ENCODE measurements at regions not wholly inside any gene's neighbourhood (a gene's known extent, or its start where the extent isn't known, plus 50 kb on each side); places are given as distances from the start of the nearest gene placed in this dataset.

DNA sequence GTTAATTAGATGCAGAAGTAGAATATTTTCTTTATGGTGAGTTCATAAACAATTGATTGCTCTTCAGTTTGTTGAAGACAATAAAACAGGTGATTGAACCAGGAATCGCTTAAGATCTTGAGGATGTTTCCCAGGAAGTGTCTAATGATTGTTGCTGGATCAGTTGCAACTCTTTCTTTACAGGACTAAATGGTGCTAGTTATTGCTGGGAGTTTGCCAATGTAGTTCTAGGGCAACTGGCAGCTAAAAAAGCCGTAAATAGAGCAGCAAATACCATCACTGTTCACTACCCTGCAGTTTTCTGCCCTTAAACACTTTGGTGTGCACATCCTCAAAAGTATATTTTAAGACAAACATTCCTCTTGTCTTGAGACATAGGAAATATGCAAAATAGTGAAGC is 119.2 kb upstream of the ANK3 start:
- ChIA-PET POLR2A (ENCODE audit: low non-redundant PET) (no interaction called here), CTCF (no interaction called here)
- no peak for DNase-seq (ENCODE audit: low spot score)
- TF ChIP-seq CTCF (conservative IDR thresholded peaks at IDR 0.05; ENCODE audit: low read depth): no peak
- no peak overlapping the region for H3K27ac ChIP-seq

DNA sequence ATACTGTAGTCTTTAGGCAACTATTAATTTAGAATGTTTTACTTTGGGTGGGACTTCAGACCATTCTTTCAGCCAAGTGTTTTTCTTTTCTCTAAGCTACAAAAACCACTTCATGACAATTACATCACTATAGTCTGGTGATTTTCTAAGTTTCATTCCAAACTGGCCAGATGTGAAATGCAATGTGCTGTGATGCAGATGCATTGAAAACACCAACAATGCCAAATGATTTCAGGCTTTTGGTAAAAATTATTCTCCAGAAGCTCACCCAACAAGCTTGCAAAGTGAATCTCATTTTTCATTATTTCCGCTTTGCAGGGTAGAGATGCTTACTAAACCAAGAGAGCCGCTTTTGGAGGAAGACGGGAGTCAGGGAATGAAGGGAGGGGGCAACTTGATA is 118.4 kb upstream of the ANK3 start:
- DNase-seq (ENCODE audit: low spot score): no peak
- H3K27ac ChIP-seq: no peak overlapping the region
- POLR2A ChIA-PET (ENCODE audit: low non-redundant PET): no interaction called here
- TF ChIP-seq CTCF (conservative IDR thresholded peaks at IDR 0.05; ENCODE audit: low read depth): no peak
- CTCF ChIA-PET: no interaction called here

DNA sequence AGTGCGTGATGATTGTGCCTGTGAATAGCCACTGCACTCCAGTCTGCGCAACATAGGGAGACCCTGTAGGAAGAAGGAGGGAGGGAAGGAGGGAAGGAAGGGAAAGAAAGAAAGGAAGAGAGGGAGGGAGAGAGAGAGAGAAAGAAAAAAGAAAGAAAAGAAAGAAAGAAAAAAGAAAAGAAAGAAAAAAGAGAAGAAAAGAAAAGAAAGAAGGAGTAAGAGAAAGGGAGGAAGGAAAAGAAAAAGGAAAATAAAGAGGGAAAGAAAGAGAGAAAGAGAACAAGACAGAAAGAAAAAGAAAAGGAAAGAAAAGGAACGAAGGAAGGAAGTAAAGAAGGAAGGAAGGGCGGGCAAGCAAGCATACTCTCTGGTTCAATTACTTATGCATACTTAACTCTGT is 112.9 kb upstream of the ANK3 start:
- TF ChIP-seq CTCF (conservative IDR thresholded peaks at IDR 0.05; ENCODE audit: low read depth): no peak
- POLR2A ChIA-PET (ENCODE audit: low non-redundant PET): no interaction called here
- no peak overlapping the region for H3K27ac ChIP-seq
- no peak for DNase-seq (ENCODE audit: low spot score)
- CTCF ChIA-PET: no interaction called here

DNA sequence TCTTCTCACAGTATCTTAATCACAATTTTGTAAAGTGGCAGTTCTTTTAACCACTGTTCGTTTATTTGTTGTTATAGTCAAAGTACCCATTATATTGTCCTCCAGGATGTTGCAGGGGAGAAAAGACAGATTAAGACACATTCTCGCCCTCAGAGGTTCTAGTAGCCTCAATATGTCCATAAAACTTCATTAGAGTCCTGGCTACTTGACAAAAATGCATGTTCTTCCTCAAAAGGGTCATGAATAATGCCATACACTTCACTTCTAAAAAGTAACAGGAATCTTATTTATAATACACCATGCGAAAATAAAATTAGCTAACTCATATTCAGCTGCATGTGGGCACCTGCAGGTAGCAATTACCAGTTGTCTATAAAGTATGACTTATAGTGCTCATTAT is 109.3 kb upstream of the ANK3 start:
- DNase-seq (ENCODE audit: low spot score): no peak
- POLR2A ChIA-PET (ENCODE audit: low non-redundant PET): no interaction called here
- CTCF ChIA-PET: no interaction called here
- H3K27ac ChIP-seq: no peak overlapping the region
- no peak for TF ChIP-seq CTCF (conservative IDR thresholded peaks at IDR 0.05; ENCODE audit: low read depth)

DNA sequence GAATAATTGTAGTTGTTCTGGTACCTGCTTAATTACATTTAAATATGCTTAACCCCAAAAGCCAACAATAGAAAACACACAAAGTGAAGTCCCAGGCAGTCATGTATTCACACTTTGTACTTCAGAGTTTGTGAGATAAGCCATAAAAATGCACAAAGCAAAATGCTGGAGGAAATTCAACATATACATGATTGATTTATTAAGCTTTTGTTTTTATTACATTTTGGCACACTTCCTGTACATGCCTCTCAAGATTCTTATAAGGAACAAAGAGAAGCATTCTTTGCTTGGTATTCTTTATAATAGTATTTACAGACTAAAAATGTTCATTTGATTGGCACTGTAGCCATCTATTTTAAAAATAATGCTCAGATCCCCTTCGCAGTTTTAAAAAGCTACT is 107.7 kb upstream of the ANK3 start:
- no peak for TF ChIP-seq CTCF (conservative IDR thresholded peaks at IDR 0.05; ENCODE audit: low read depth)
- ChIA-PET POLR2A (ENCODE audit: low non-redundant PET) (no interaction called here), CTCF (no interaction called here)
- DNase-seq (ENCODE audit: low spot score): no peak
- no peak overlapping the region for H3K27ac ChIP-seq

DNA sequence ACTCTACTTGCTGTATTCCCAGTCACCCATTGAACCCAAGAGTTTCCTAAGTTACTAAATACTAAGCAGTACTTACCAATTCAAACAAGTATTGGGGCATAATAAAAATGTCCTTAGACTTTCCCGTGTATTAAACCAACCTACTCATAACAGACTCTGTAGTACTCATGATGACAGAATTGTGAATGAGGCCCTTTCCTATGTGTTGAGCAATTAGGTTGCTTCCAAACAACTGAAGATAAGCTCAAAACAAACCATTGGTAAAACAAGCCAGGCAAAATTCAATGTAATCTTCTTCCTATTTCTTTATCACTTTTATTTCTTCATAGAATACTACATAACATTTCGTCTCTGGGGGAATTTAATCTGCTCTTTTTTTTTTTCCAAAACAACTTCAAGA is 106.5 kb upstream of the ANK3 start:
- no peak overlapping the region for H3K27ac ChIP-seq
- no peak for TF ChIP-seq CTCF (conservative IDR thresholded peaks at IDR 0.05; ENCODE audit: low read depth)
- CTCF ChIA-PET: no interaction called here
- POLR2A ChIA-PET (ENCODE audit: low non-redundant PET): no interaction called here
- no peak for DNase-seq (ENCODE audit: low spot score)

DNA sequence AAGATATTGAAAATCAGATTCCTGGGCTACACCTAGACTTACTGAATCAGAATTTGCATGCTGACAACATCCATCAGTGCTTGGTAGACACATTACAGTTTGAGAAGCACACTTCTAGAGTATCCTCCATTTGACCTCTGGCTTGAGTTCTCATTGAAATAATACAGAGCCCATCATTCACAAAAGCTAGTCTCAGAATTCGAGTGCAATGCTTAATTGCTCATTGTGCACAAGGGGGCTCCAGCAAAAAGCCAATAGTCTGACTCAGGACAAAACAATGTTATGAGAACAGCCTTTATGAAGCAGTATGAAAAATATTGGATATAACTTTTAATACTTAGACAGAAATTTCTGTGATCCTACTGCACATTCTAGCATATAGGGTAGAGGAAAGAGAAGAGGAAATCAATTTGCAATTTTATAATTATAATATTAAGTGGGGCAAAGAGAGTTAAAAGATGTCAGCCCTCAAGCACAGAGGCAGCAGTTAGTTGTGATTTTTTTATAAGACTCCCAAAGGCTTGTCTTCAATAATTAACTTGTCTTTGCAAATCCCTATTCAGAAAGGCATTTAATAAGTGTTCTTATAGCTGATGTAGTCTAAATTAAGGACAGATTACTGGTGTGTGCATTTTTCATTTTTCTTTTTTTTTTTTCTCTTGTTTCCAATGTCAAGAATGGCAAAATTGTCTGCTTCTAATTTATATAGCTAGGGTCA is 105.8 kb upstream of the ANK3 start:
- ChIA-PET CTCF (no interaction called here), POLR2A (ENCODE audit: low non-redundant PET) (no interaction called here)
- no peak for DNase-seq (ENCODE audit: low spot score)
- no peak overlapping the region for H3K27ac ChIP-seq
- TF ChIP-seq CTCF (conservative IDR thresholded peaks at IDR 0.05; ENCODE audit: low read depth): no peak
